Naive thymus-derived CD4-positive, alpha-beta T cell (primary cell): ENCODE measurements at regions not wholly inside any gene's neighbourhood (a gene's known extent, or its start where the extent isn't known, plus 50 kb on each side); places are given as distances from the start of the nearest gene placed in this dataset.

ENCODE experiments used
- ATAC-seq: fragments of 150-1000 bp; cut with Tn5 transposase; 2 replicates; pipeline ENCODE4 v1.10.0; 2021; ENCODE audit warnings: mild to moderate bottlenecking, moderate library complexity
- CTCF ChIA-PET: fragments of 350-600 bp; sonication (Branson Sonifier 250); formaldehyde crosslinking; loops from one replicate; lab custom pipeline; 2021; ENCODE audit warnings: antibody characterized with exemption; lab: Charles Lee
- POLR2A ChIA-PET: fragments of 350-600 bp; sonication (Branson Sonifier 250); formaldehyde crosslinking; loops from one replicate; lab custom pipeline; 2021; ENCODE audit warnings: antibody characterized with exemption, inconsistent platforms; lab: Charles Lee
- DNase-seq, 9 donors: peaks; one replicate each; pipeline versions ENCODE4 v3.0.0 to v3.0.0-alpha.2; 2020 to 2022; ENCODE audit warnings: mixed read lengths in 1 of 9
- H3K27ac ChIP-seq: one replicate; pipeline ENCODE4 v1.7.0; 2013; ENCODE audit warnings: mild to moderate bottlenecking, low read depth, low read length, moderate library complexity
- H3K27me3 ChIP-seq, 2 donors: one replicate each; pipeline ENCODE4 v1.7.0; 2013; ENCODE audit warnings: low read length in 2 of 2, mild to moderate bottlenecking in 2 of 2, moderate library complexity in 2 of 2; ENCODE audit not compliant: control insufficient read depth in 2 of 2, insufficient read depth in 2 of 2
- H3K36me3 ChIP-seq, 3 experiments: 1 replicate in 2 of 3; 2 replicates in 1 of 3; pipeline ENCODE4 v1.7.0; 2013; ENCODE audit warnings: low read length in 3 of 3, mild to moderate bottlenecking in 3 of 3, moderate library complexity in 1 of 3; ENCODE audit not compliant: insufficient read depth in 3 of 3, control insufficient read depth in 2 of 3
- H3K4me1 ChIP-seq, 2 donors: one replicate each; pipeline ENCODE4 v1.7.0; 2013; ENCODE audit warnings: low read length in 2 of 2, mild to moderate bottlenecking in 2 of 2, moderate library complexity in 1 of 2; ENCODE audit not compliant: control insufficient read depth in 2 of 2, insufficient read depth in 2 of 2
- H3K4me3 ChIP-seq: 2 replicates; pipeline ENCODE4 v1.7.0; 2013; ENCODE audit warnings: mild to moderate bottlenecking, low read length
- H3K9me3 ChIP-seq, 3 experiments: 1 replicate in 2 of 3; 2 replicates in 1 of 3; pipeline ENCODE4 v1.7.0; 2013; ENCODE audit warnings: low read length in 3 of 3; ENCODE audit not compliant: control insufficient read depth in 2 of 3
- H3K27ac Mint-ChIP-seq, 9 donors: one replicate each; pipeline ENCODE4 v1.8.0; 2020 to 2022; ENCODE audit warnings: mixed read lengths in 9 of 9, mild to moderate bottlenecking in 8 of 9, moderate library complexity in 5 of 9, inconsistent platforms in 2 of 9
- H3K27me3 Mint-ChIP-seq, 5 donors: one replicate each; pipeline ENCODE4 v1.8.0; 2021 to 2022; ENCODE audit warnings: mixed read lengths in 5 of 5, mild to moderate bottlenecking in 1 of 5
- H3K36me3 Mint-ChIP-seq, 5 donors: one replicate each; pipeline ENCODE4 v1.8.0; 2020 to 2022; ENCODE audit warnings: mixed read lengths in 5 of 5, mild to moderate bottlenecking in 3 of 5, inconsistent platforms in 1 of 5
- H3K4me1 Mint-ChIP-seq, 7 donors: one replicate each; pipeline ENCODE4 v1.8.0; 2020 to 2022; ENCODE audit warnings: mixed read lengths in 7 of 7, mild to moderate bottlenecking in 3 of 7, inconsistent platforms in 1 of 7
- H3K4me3 Mint-ChIP-seq, 10 donors: one replicate each; pipeline ENCODE4 v1.8.0; 2020 to 2022; ENCODE audit warnings: mild to moderate bottlenecking in 10 of 10, mixed read lengths in 10 of 10, moderate library complexity in 6 of 10, inconsistent platforms in 2 of 10
- H3K9me3 Mint-ChIP-seq, 11 donors: one replicate each; pipeline ENCODE4 v1.8.0; 2020 to 2022; ENCODE audit warnings: mixed read lengths in 11 of 11, mild to moderate bottlenecking in 4 of 11, inconsistent platforms in 1 of 11, moderate library complexity in 1 of 11
- intact Hi-C, 2 donors: fragments of 100-400 bp; cut with micrococcal nuclease; formaldehyde crosslinking; loops; one replicate each; pipeline ENCODE4 v1.15.1; 2023

DNA sequence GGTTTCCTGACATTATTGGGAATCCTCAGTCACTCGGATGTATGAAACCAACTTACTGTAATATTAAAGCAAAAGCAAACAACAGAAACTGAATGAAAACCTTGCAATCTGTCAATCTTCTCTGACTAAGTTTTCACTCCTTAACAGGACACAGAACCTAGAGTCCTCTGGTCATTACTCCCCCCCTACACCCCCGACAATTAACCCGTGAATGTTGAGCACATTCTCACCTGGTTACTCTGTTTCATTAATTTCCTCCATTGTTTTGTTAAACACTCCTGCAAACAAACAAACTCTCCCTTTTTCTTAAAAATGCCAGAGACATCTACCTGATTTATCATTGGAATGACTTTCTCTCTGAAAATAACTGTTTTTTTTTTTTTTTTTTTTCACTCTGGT is 469.0 kb upstream of the PRKX start:
- Histone ChIP-seq H3K27me3 (no peaks in the 10 kb centered on the region), H3K4me1 (no peaks in the 10 kb centered on the region), H3K4me3 (no peak overlapping the region), H3K9me3 (no peaks in the 10 kb centered on the region), H3K27ac (no peak overlapping the region), H3K36me3 (no peaks in the 10 kb centered on the region)
- Mint-ChIP-seq H3K27ac (no peak overlapping the region), H3K27me3 (no peaks in the 10 kb centered on the region), H3K9me3 (peaks cover 0 to 16% (median 1%) of the 10 kb centered on the region in 11 donors), H3K4me3 (no peak overlapping the region), H3K4me1 (no peaks in the 10 kb centered on the region), H3K36me3 (no peaks in the 10 kb centered on the region)
- intact Hi-C loops = no loop called here
- no peak for DNase-seq
- no peak for ATAC-seq
- ChIA-PET POLR2A (no interaction called here), CTCF (no interaction called here)

DNA sequence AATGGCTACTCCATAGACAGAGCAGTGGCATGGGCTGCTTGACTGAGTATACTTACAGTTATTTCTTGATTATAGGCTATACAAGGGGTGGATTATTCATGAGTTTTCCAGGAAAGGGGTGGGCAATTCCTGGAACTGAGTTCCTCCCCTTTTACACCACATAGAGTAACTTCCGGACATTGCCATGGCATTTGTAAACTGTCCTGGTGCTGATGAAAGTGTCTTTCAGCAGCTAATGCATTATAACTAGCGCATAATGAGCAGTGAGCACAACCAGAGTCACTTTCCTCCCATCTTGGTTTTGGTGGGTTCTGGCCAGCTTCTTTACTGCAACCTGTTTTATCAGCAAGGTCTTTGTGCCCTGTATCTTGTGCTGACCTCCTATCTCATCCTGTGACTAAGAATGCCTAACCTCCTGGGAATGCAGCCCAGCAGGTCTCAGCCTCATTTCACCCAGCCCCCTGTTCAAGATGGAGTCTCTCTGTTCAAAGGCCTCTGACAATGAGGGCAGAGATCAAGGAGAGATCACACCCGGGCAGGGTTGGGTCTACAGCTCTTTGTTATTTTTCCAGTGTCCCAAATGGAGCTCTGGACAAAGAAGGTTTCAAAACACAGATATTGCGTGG is 468.4 kb upstream of the PRKX start:
- no peak overlapping the region for H3K27ac Mint-ChIP-seq
- Histone ChIP-seq H3K27ac (no peak overlapping the region), H3K4me3 (no peak overlapping the region), H3K36me3 (no peaks in the 10 kb centered on the region), H3K4me1 (no peaks in the 10 kb centered on the region), H3K27me3 (no peaks in the 10 kb centered on the region), H3K9me3 (no peaks in the 10 kb centered on the region)
- no peaks in the 10 kb centered on the region for H3K4me1 Mint-ChIP-seq
- intact Hi-C loops = no loop called here
- peaks cover 0 to 16% (median 1%) of the 10 kb centered on the region in 11 donors for H3K9me3 Mint-ChIP-seq
- H3K4me3 Mint-ChIP-seq = no peak overlapping the region
- ATAC-seq (no peak), DNase-seq (no peak)
- no peaks in the 10 kb centered on the region for H3K27me3 Mint-ChIP-seq
- ChIA-PET CTCF (no interaction called here), POLR2A (no interaction called here)
- no peaks in the 10 kb centered on the region for H3K36me3 Mint-ChIP-seq

DNA sequence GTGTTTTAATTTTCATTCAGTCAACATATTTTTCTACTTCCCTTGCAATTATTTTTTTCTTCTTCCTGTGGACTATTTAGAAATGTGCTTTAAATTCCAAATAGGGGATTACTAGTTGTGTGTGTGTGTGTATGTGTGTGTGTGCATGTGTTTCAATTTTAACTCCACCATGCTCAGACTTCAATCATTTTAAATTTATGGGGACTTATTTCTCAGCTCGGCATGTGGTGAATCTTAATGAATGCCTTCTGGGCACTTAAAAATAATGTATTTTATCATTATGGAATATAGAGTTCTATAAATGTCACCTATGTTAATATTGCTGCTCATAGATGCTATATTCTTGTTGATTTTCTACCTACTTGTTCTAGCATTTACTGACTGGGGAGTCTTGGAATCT is 465.6 kb upstream of the PRKX start:
- H3K4me3 Mint-ChIP-seq = no peak overlapping the region
- H3K36me3 Mint-ChIP-seq = no peaks in the 10 kb centered on the region
- POLR2A ChIA-PET = no interaction called here
- no peaks in the 10 kb centered on the region for H3K27me3 Mint-ChIP-seq
- no peaks in the 10 kb centered on the region for H3K9me3 ChIP-seq
- H3K4me1 Mint-ChIP-seq = no peaks in the 10 kb centered on the region
- H3K4me1 ChIP-seq = no peaks in the 10 kb centered on the region
- CTCF ChIA-PET = no interaction called here
- ATAC-seq = no peak
- H3K36me3 ChIP-seq = no peaks in the 10 kb centered on the region
- intact Hi-C loops = no loop called here
- no peak overlapping the region for H3K27ac Mint-ChIP-seq
- H3K27me3 ChIP-seq = no peaks in the 10 kb centered on the region
- no peak overlapping the region for H3K4me3 ChIP-seq
- H3K9me3 Mint-ChIP-seq = peaks cover 0 to 13% (median 2%) of the 10 kb centered on the region in 11 donors
- no peak overlapping the region for H3K27ac ChIP-seq
- no peak for DNase-seq

DNA sequence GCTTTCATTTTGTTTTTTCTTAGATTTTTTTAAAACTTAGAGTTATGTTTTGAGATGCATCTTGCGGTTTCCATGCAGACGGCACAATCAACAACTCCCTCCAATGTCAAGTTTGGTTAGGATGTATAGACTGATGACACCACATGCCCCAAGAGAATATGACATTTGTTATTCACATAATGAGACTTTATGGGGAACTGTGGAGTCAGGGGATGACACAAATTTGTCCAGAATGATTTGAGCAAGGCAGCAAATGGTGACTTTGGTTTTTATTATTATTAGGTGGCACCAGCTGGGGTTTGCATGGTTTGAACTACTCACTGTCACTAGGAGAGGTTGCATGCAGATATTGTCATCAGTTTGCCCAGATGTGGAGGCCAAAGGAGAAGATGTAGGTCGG is 461.8 kb upstream of the PRKX start:
- POLR2A ChIA-PET = no interaction called here
- Histone ChIP-seq H3K4me3 (no peak overlapping the region), H3K36me3 (no peaks in the 10 kb centered on the region), H3K27me3 (no peaks in the 10 kb centered on the region), H3K4me1 (no peaks in the 10 kb centered on the region), H3K9me3 (no peaks in the 10 kb centered on the region), H3K27ac (no peak overlapping the region)
- intact Hi-C loops = no loop called here
- Mint-ChIP-seq H3K4me1 (no peaks in the 10 kb centered on the region), H3K27ac (no peak overlapping the region), H3K9me3 (peaks cover 0 to 18% (median 0%) of the 10 kb centered on the region in 11 donors), H3K27me3 (no peaks in the 10 kb centered on the region), H3K36me3 (no peaks in the 10 kb centered on the region), H3K4me3 (no peak overlapping the region)
- no peak for DNase-seq
- ATAC-seq = no peak
- CTCF ChIA-PET = interaction anchor here (0.6 kb wide), 1 partner anchor 235 kb away, joined by 3 read pairs; no protein-coding TSS in a partner anchor

DNA sequence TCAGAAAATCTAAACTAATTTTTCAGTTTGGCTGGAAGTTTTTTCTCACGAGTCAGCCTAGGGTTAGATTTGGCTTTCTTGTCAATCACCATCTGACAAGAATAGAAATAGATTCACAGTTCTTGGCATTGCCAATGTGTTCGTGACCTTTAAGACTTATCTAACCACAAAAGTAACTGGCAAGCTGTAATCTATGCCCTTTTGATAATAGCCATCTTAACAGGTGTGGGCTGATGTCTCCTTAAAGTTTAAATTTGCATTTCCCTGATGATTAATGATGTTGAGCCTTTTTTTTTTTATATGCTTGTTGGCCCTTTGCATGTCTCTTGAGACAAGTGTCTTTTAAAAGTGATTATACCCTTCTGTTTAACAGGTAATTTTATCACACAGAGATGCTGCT is 460.3 kb upstream of the PRKX start:
- Histone ChIP-seq H3K36me3 (no peaks in the 10 kb centered on the region), H3K4me1 (no peaks in the 10 kb centered on the region), H3K27ac (no peak overlapping the region), H3K27me3 (no peaks in the 10 kb centered on the region), H3K9me3 (no peaks in the 10 kb centered on the region), H3K4me3 (no peak overlapping the region)
- DNase-seq (no peak), ATAC-seq (no peak)
- Mint-ChIP-seq H3K9me3 (peaks cover 0 to 29% (median 0%) of the 10 kb centered on the region in 11 donors), H3K27me3 (no peaks in the 10 kb centered on the region), H3K36me3 (no peaks in the 10 kb centered on the region), H3K4me3 (no peak overlapping the region), H3K27ac (no peak overlapping the region), H3K4me1 (no peaks in the 10 kb centered on the region)
- POLR2A ChIA-PET = no interaction called here
- intact Hi-C loops = no loop called here
- CTCF ChIA-PET = no interaction called here

DNA sequence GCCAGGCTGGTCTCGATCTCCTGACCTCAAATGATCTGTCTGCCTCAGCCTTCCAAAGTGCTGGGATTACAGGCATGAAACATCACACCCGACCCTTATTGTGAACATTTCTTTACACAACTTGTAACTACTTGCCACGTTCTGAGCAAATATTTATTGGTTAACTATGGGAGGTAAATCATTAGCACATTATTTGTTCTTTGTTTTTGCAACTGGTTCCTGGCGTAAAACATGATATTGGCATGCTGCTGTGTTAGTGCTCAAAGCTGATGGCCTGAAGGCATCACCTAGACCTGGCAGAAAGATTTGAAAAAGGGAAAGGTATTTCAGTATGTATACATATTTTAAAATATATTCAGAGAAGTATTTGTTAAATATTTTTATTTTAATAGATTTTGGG is 438.3 kb upstream of the PRKX start:
- Mint-ChIP-seq H3K4me3 (no peak overlapping the region), H3K27ac (no peak overlapping the region), H3K27me3 (no peaks in the 10 kb centered on the region), H3K36me3 (no peaks in the 10 kb centered on the region), H3K9me3 (peaks cover 0 to 21% (median 4%) of the 10 kb centered on the region in 11 donors), H3K4me1 (no peaks in the 10 kb centered on the region)
- intact Hi-C loops = no loop called here
- no peak for ATAC-seq
- no peaks in the 10 kb centered on the region for H3K36me3 ChIP-seq
- H3K4me1 ChIP-seq = no peaks in the 10 kb centered on the region
- no peaks in the 10 kb centered on the region for H3K9me3 ChIP-seq
- H3K27ac ChIP-seq = no peak overlapping the region
- no peak overlapping the region for H3K4me3 ChIP-seq
- POLR2A ChIA-PET = no interaction called here
- H3K27me3 ChIP-seq = no peaks in the 10 kb centered on the region
- CTCF ChIA-PET = no interaction called here
- no peak for DNase-seq

DNA sequence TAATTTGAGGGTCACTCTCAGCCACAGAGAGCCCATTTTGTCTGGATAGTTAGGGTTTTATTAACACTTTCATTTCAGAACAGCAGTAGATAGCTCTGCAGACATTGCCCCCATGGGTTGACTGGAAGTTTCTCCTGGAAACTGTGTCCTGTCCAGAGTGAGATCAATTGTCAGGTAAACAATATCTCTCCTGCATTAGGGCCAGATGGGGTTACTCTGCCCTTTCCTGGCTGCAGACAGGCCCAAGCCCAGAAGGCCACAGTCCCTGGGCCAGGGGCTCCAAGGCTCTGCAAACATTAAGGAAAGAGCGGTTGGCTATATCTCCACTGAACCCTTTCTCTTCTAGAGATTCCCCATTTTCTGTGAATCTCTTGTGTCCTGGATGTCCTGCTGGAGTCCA is 436.8 kb upstream of the PRKX start:
- ChIA-PET POLR2A (no interaction called here), CTCF (no interaction called here)
- H3K27ac ChIP-seq = no peak overlapping the region
- H3K27me3 ChIP-seq = no peaks in the 10 kb centered on the region
- no peaks in the 10 kb centered on the region for H3K27me3 Mint-ChIP-seq
- no peak overlapping the region for H3K4me3 ChIP-seq
- no peaks in the 10 kb centered on the region for H3K36me3 Mint-ChIP-seq
- DNase-seq (no peak), ATAC-seq (no peak)
- H3K27ac Mint-ChIP-seq = no peak overlapping the region
- no peak overlapping the region for H3K4me3 Mint-ChIP-seq
- no peaks in the 10 kb centered on the region for H3K4me1 ChIP-seq
- no peaks in the 10 kb centered on the region for H3K36me3 ChIP-seq
- H3K9me3 ChIP-seq = no peaks in the 10 kb centered on the region
- no peaks in the 10 kb centered on the region for H3K4me1 Mint-ChIP-seq
- intact Hi-C loops = no loop called here
- peaks cover 0 to 16% (median 4%) of the 10 kb centered on the region in 11 donors for H3K9me3 Mint-ChIP-seq
